HG03175 (cell line): ENCODE measurements at regions not wholly inside any gene's neighbourhood (a gene's known extent, or its start where the extent isn't known, plus 50 kb on each side); places are given as distances from the start of the nearest gene placed in this dataset.

ENCODE experiments used
- ATAC-seq: cut with Tn5 transposase; IDR thresholded peaks from one replicate; pipeline ENCODE4 v1.9.1; 2021; ENCODE audit warnings: mild to moderate bottlenecking, moderate library complexity; ENCODE audit not compliant: unreplicated experiment

DNA sequence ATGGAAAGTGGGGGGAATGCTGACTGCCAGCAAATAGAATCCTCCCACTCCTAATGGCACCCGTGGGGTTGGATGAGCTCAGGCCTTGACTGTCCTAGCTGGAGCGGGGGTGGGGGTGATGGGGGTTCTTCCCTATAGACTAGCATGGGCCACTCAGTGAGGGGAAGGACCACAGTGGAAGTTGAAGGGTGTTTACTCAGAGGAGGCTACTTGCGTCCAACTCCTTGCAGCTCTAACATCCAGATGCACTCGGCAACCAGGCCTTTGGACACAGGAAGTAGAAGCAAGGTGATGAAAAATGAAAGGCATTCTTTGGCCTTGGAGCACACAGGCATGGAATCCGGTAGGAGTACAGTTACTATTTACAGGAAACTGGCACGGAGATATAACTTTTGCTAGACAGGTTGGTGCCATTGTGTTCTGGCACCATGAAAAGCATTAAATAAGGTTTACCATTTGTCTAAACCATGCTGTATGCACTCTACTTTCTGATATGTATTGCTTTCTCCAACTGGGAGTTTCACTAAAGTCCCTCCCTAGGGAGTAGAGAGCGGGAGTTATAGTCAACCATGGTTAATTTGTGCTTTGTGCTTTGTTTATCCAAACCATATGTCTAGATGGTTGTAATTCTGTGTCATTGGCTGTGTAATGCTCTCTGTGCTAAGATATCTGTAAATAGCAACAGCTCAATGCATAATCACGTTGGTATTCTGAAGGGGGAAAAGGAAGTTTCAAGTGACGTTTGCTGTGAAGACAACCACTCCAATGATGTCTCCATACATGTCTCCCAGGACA, 125.3 kb downstream of the TSHZ3 start:
- ATAC-seq, result no peak

DNA sequence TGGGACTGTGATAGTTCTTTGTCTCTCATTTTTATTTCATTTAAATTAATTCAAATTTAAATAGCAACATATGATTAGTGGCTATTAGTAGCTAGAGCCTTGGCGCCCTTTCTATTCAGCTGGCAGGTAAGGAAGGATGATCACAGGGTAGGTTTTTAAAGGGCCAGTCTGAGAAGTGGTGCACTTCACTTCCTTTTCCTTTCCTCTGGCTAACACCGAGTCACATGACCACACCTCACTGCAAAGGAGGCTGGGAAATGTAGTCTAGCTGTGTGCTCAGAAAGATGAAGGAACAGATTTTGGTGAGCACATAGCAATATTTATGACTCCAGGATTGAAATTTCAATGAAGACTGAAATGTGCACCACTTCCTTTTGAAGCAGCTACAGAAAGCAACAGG, 128.7 kb downstream of the TSHZ3 start:
- no peak for ATAC-seq

DNA sequence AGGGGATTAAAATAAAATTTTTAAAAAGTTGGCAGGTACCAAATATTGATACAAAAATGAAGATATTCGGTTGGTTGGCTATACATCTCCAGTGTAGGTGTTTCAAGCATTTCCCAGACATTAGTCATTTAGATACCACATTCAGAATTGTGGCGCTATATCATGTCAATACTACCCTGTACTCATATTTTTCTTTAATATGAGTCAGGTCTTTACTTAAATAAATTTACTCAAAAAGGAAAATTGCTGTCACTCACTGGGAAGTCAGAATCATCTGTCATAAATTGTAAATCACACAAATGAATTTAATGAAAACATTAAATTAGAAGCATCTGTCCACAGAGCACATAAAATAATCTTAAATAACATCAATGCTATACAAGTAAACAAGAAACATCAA, 134.2 kb downstream of the TSHZ3 start:
- ATAC-seq, result no peak

GRCh38 chr19:31214086-31214485, 135.2 kb downstream of the TSHZ3 start:
- no peak for ATAC-seq

GRCh38 chr19:31211088-31211487, 138.1 kb downstream of the TSHZ3 start:
- no peak for ATAC-seq

DNA sequence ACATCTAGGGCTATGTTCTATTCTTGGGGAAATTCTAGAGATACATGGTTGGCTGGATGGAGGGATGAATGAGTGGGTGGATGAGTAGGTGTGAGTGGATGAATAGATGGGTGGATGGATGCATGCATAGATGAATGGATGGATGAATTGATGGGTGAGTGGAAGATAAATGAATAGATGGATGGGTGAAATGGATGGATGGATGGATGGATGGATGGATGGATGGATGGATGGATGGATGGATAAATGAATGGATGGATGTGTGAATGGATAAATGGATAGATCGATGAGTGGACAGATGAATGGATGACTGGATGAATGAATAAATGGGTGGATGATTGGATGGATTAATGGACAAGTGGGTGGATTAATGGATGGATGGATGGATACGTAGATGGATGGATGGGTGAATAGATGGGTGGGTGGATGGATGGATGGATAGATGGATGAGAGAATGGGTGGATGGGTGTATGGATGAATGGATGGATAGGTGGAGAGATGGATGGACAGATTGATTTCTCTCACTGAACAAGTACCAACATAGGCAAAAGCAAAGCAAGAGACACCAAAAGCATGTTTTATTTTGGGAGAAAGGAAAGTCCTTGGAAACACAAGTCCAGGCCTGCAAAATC, 143.2 kb downstream of the TSHZ3 start:
- ATAC-seq, result no peak

GRCh38 chr19:31204115-31204514, 145.1 kb downstream of the TSHZ3 start:
- no peak for ATAC-seq

- no peak for ATAC-seq
Measured at GRCh38 chr19:31185261-31185660, 164.0 kb downstream of the TSHZ3 start.

- ATAC-seq, result no peak
Measured at GRCh38 chr19:31181535-31181934, 167.7 kb downstream of the TSHZ3 start.

- no peak for ATAC-seq
Measured at GRCh38 chr19:31180907-31181306, 168.3 kb downstream of the TSHZ3 start.

DNA sequence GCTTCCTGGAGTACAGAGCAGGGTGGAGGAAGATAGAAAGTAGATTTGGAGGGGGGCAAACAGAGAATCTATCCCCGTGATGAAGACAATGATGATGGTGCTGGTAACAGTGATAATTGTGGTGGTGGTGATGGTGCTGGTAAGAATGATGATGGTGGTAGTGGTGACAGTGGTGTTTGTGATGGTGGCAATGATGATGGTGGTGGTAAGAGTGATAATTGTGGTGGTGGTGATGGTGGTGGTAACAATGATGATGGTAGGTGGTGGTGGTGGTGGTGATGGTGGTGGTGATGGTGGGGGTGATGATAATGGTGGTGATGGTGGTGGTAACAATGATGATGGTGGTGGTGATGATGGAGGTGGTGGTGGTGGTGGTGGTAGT, 169.8 kb downstream of the TSHZ3 start:
- ATAC-seq, result no peak

DNA sequence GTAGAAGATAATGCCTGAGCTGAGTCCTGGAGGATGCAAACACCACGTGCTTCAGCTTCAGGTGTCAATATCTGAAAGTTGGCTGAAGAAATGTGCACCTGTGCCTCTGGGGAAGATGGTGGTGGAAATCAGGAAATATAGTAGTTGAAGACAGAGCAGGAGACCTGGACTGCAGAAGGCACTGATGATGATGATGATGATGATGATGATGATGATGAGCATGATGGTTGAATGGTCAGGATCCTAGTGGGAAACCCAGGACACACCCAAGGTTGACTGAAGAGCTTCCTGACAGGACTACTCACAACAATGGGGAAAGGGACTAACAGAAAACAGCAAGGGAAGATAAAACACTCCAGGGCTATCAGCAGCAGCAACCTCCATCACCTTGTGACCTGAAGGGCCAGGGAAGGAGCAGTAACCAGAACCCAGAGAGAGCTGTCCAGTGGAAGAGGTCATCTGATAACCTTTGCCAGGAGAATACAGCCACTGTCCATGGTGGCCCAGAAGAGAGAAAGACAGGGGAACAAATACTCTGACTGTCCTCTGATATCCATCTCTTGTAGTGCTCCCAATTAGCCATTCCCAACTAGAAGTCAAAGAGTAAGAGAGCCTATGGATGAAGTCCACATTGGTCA, 170.3 kb downstream of the TSHZ3 start:
- no peak for ATAC-seq

GRCh38 chr19:31177246-31177645, 172.0 kb downstream of the TSHZ3 start:
- ATAC-seq, result no peak

- no peak for ATAC-seq
Measured at GRCh38 chr19:31175564-31176348, 173.5 kb downstream of the TSHZ3 start.

DNA sequence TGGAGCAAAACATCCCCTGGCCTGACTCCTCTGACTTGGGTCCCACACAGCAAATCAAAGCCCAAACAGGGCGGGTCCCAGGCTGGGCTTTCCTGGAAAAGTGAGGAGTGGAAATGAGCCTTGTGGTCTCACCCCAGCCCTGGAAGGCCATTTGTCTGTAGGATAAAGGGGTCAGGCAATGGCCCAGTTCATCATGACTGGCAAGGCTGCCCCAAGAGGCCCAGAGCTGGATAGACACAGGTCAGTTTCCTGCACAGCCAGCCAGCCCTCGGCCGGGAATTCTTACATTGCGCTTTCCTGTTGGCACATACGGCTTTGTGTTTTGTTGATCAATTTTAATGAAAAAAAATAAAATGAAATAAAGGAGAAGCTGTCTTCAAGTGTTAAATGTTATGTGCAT, 174.3 kb downstream of the TSHZ3 start:
- no peak for ATAC-seq

GRCh38 chr19:31173991-31174390, 175.2 kb downstream of the TSHZ3 start:
- ATAC-seq, result no peak

DNA sequence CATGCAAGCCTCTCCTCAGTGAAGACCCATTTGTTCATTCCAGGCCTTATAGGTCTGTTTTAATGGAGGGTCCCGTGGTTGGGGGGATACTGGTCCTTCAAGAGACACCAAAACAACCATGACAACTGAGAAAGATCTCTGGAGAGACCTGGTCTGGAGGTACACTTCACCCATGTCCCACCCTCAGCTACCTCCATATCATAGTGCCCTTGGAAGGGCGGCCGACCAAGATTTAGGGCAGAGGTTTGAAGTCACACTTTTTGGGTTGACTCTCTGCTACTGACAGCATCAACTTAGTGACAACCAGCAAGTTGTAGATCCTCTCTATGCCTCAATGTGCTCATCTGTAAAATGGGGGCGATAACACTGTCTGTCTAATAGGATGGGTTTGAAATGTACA, 177.3 kb downstream of the TSHZ3 start:
- ATAC-seq, result no peak

DNA sequence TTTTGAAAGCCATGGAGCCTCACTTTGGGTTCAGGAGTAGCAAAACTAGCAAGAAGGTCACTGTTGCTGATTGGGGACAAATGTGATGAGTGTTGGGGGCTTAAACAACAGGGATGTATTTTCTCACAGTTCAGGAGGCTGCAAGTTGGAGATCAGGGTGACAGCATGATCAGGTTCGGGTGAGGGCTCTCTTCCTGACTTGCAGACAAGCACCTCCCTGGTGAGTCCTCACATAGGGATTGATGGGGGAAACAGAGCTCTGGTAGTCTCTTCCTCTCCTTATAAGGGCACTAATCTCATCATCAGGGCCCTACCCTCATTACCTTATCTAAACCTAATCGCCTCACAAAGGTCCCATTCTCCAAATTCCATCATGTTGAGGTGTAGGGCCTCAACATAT, 179.2 kb downstream of the TSHZ3 start:
- ATAC-seq, result no peak

DNA sequence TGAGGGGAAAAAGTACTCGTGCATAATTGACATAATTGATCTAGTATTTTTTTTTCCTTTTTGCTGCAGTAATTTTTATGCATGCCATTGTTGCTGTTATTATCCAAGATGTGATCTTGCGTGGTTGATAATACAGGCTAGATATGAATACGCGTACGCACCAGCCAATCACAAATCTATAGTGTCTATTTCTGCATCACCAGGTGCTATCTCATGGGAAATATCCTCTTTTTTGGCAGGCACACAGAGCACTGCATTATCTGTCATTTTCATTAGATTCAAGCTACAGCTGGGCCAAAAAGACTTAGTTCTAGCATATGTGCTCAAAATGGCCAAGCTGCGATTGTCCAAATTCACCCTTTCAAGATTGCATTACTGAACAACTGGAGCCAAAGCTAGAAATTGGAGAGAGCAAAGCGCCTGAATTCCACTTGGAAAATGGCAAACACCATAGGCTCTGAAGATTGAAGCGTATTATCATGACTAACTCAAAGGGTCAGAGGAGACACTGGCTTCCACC, 181.1 kb downstream of the TSHZ3 start:
- no peak for ATAC-seq

DNA sequence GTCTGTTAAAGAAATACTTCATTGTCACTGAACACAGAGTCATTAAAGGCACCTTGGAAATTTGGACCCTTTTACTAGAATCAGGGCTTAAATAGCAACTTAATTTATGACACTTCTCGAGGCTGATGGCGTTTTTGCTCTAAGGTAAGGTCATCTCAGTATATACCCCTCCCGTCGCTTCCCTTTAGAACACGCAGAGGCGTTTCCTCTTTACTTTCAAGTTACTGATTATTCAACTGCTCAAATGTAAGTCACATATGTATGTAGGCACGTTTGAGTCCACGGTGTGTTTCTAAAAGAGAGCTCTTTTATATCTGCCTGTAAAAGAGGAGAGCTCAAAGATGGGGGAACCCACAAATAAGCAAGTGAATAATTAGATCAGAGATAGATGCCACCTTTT, 181.5 kb downstream of the TSHZ3 start:
- no peak for ATAC-seq

GRCh38 chr19:31166206-31166605, 183.0 kb downstream of the TSHZ3 start:
- ATAC-seq, result no peak
